Left lung (tissue), 4 donors: ENCODE measurements at regions not wholly inside any gene's neighbourhood (a gene's known extent, or its start where the extent isn't known, plus 50 kb on each side); places are given as distances from the start of the nearest gene placed in this dataset.

Experiments
- ATAC-seq: fragments of 200-7000 bp; cut with Tn5 transposase; one replicate; pipeline ENCODE4 v1.9.1; 2020; ENCODE audit warnings: moderate library complexity
- DNase-seq, 4 donors: peaks; one replicate each; pipeline ENCODE4 v3.0.0-alpha.2; 2013 to 2020
- H3K27ac ChIP-seq, 2 donors: fragments of 200-600 bp; sonication (generic) in 1 of 2; one replicate each; pipeline versions ENCODE4 v1.5.0 to v1.8.0; 2020 to 2021
- H3K27me3 ChIP-seq, 2 donors: fragments of 200-600 bp; sonication (generic) in 1 of 2; one replicate each; pipeline versions ENCODE4 v1.5.0 to v1.8.0; 2020 to 2021
- H3K36me3 ChIP-seq, 2 donors: fragments of 200-600 bp; sonication (generic) in 1 of 2; one replicate each; pipeline versions ENCODE4 v1.5.0 to v1.8.0; 2020 to 2021
- H3K4me1 ChIP-seq, 2 donors: fragments of 200-600 bp; one replicate each; pipeline ENCODE4 v1.8.0; 2021
- H3K4me3 ChIP-seq, 2 donors: fragments of 200-600 bp; sonication (generic) in 1 of 2; one replicate each; pipeline versions ENCODE4 v1.5.0 to v1.8.0; 2020 to 2021; ENCODE audit warnings: mild to moderate bottlenecking in 1 of 2
- H3K9me3 ChIP-seq, 2 donors: fragments of 200-600 bp; sonication (generic) in 1 of 2; one replicate each; pipeline versions ENCODE4 v1.5.0 to v1.8.0; 2020 to 2021
- CTCF ChIP-seq, 2 donors: fragments of 200-600 bp; sonication (generic) in 1 of 2; IDR thresholded peaks; one replicate each; pipeline versions ENCODE4 v1.5.0 to v1.8.0; 2021; ENCODE audit warnings: antibody characterized with exemption in 2 of 2
- intact Hi-C, 2 donors: fragments of 100-400 bp; cut with DNase I; formaldehyde crosslinking; loops; one replicate each; pipeline versions ENCODE4 v1.11.2 to v1.14.2; 2022
- donor health status: DM: no; HTN: yes; CAD: no.
- donor health status: DM: no; HTN: no; CAD: no.

- ATAC-seq: no peak
These were observed 294.5 kb upstream of the CLNK start for GRCh38 chr4:10979032-10979431.

GRCh38 chr4:10977534-10977933 lies 293.0 kb upstream of the CLNK start:
- intact Hi-C loops: no loop called here
- H3K27me3 ChIP-seq: no peaks in the 10 kb centered on the region
- ATAC-seq (no peak), DNase-seq (no peak)
- TF ChIP-seq CTCF (IDR thresholded peaks at IDR 0.05): no peak
- H3K9me3 ChIP-seq: no peaks in the 10 kb centered on the region
- H3K4me3 ChIP-seq: no peak overlapping the region
- H3K27ac ChIP-seq: no peak overlapping the region
- no peaks in the 10 kb centered on the region for H3K4me1 ChIP-seq
- no peaks in the 10 kb centered on the region for H3K36me3 ChIP-seq

More at GRCh38 chr4:10979032-10979431, 294.5 kb upstream of the CLNK start:
- no peak for DNase-seq
- intact Hi-C loops: no loop called here
- Histone ChIP-seq H3K4me1 (no peaks in the 10 kb centered on the region), H3K27ac (no peak overlapping the region), H3K4me3 (no peak overlapping the region), H3K36me3 (no peaks in the 10 kb centered on the region), H3K27me3 (no peaks in the 10 kb centered on the region), H3K9me3 (no peaks in the 10 kb centered on the region)
- TF ChIP-seq CTCF (IDR thresholded peaks at IDR 0.05): no peak

GRCh38 chr4:10974371-10974770 lies 289.8 kb upstream of the CLNK start:
- DNase-seq: no peak
- no peak for TF ChIP-seq CTCF (IDR thresholded peaks at IDR 0.05)
- intact Hi-C loops: no loop called here
- Histone ChIP-seq H3K27ac (no peak overlapping the region), H3K9me3 (no peaks in the 10 kb centered on the region), H3K36me3 (no peaks in the 10 kb centered on the region), H3K4me1 (no peaks in the 10 kb centered on the region), H3K27me3 (no peaks in the 10 kb centered on the region), H3K4me3 (no peak overlapping the region)
- no peak for ATAC-seq

- Histone ChIP-seq H3K36me3 (no peaks in the 10 kb centered on the region), H3K4me1 (no peaks in the 10 kb centered on the region), H3K27ac (no peak overlapping the region), H3K9me3 (no peaks in the 10 kb centered on the region), H3K27me3 (no peaks in the 10 kb centered on the region), H3K4me3 (no peak overlapping the region)
- no peak for ATAC-seq
- intact Hi-C loops: no loop called here
- no peak for TF ChIP-seq CTCF (IDR thresholded peaks at IDR 0.05)
- DNase-seq: no peak
These were observed 289.1 kb upstream of the CLNK start for GRCh38 chr4:10973686-10974085.

- no peak for ATAC-seq
- Histone ChIP-seq H3K9me3 (no peaks in the 10 kb centered on the region), H3K4me1 (no peaks in the 10 kb centered on the region), H3K4me3 (no peak overlapping the region), H3K27me3 (no peaks in the 10 kb centered on the region), H3K27ac (no peak overlapping the region), H3K36me3 (no peaks in the 10 kb centered on the region)
- intact Hi-C loops: no loop called here
- DNase-seq: no peak
- TF ChIP-seq CTCF (IDR thresholded peaks at IDR 0.05): no peak
These were observed 287.3 kb upstream of the CLNK start for GRCh38 chr4:10971800-10972401.
